IMR-90 (cell line): ENCODE measurements at regions not wholly inside any gene's neighbourhood (a gene's known extent, or its start where the extent isn't known, plus 50 kb on each side); places are given as distances from the start of the nearest gene placed in this dataset.

ENCODE experiments used
- ATAC-seq: fragments of 200-7000 bp; cut with Tn5 transposase; 2 replicates; pipeline ENCODE4 v1.9.1; 2020; ENCODE audit warnings: low read depth, mild to moderate bottlenecking, moderate library complexity
- BruUV-seq: library from RNA; stranded (reverse); fragments of 400-500 nt; replicated peaks from 2 replicates; lab custom pipeline; 2021; lab: Mats Ljungman, UMichigan
- CTCF ChIA-PET: fragments of 300-600 bp; formaldehyde crosslinking; extraction: SDS; loops from one replicate; lab custom pipeline; 2021; ENCODE audit warnings: antibody characterized with exemption; lab: Yijun Ruan, JAX
- POLR2A ChIA-PET: fragments of 300-600 bp; sonication (Branson Sonifier 250); formaldehyde crosslinking; loops from one replicate; lab custom pipeline; 2022; ENCODE audit warnings: antibody characterized with exemption; ENCODE audit not compliant: unreplicated experiment; lab: Charles Lee
- DNase-seq: peaks from one replicate; pipeline ENCODE4 v3.0.0; 2013
- H2AFZ ChIP-seq: replicated peaks from 2 replicates; pipeline ENCODE3; 2013; ENCODE audit warnings: low read length, mild to moderate bottlenecking; ENCODE audit not compliant: poor library complexity
- H2AK5ac ChIP-seq: 2 replicates; pipeline ENCODE4 v1.6.1; 2013; ENCODE audit warnings: low read depth, low read length, inconsistent platforms
- H2AK9ac ChIP-seq: replicated peaks from 2 replicates; pipeline ENCODE3; 2013; ENCODE audit warnings: mild to moderate bottlenecking, low read depth, low read length, moderate library complexity; ENCODE audit not compliant: poor library complexity
- H2BK120ac ChIP-seq: 2 replicates; pipeline ENCODE4 v1.6.1; 2013; ENCODE audit warnings: low read depth, low read length, inconsistent platforms
- H2BK15ac ChIP-seq: 3 replicates; pipeline ENCODE4 v1.6.1; 2013; ENCODE audit warnings: low read depth, low read length, inconsistent platforms
- H2BK20ac ChIP-seq: 2 replicates; pipeline ENCODE4 v1.6.1; 2013; ENCODE audit warnings: low read depth, mild to moderate bottlenecking, inconsistent platforms, low read length, moderate library complexity
- H2BK5ac ChIP-seq: 2 replicates; pipeline ENCODE4 v1.6.1; 2013; ENCODE audit warnings: mild to moderate bottlenecking, low read depth, low read length, inconsistent platforms; ENCODE audit not compliant: poor library complexity, severe bottlenecking
- H3K14ac ChIP-seq: replicated peaks from 2 replicates; pipeline ENCODE4 v1.6.1; 2013; ENCODE audit warnings: low read depth, low read length, inconsistent platforms
- H3K18ac ChIP-seq: 2 replicates; pipeline ENCODE4 v1.6.1; 2013; ENCODE audit warnings: low read depth, low read length, control low read depth
- H3K23ac ChIP-seq: 2 replicates; pipeline ENCODE4 v1.6.1; 2013; ENCODE audit warnings: low read depth, low read length, inconsistent platforms
- H3K27ac ChIP-seq: 2 replicates; pipeline ENCODE4 v1.5.1; 2013; ENCODE audit warnings: mild to moderate bottlenecking, control low read depth, low read length; ENCODE audit not compliant: insufficient read depth
- H3K27me3 ChIP-seq: 2 replicates; pipeline ENCODE4 v1.6.1; 2013; ENCODE audit warnings: low read length; ENCODE audit not compliant: control insufficient read depth, insufficient read depth
- H3K36me3 ChIP-seq: 2 replicates; pipeline ENCODE4 v1.6.1; 2013; ENCODE audit warnings: low read length, mixed read lengths; ENCODE audit not compliant: control insufficient read depth, insufficient read depth
- H3K4ac ChIP-seq: 2 replicates; pipeline ENCODE4 v1.6.1; 2013; ENCODE audit warnings: low read depth, low read length, inconsistent platforms
- H3K4me1 ChIP-seq: 2 replicates; pipeline ENCODE4 v1.6.1; 2013; ENCODE audit warnings: low read length, mixed read lengths; ENCODE audit not compliant: control insufficient read depth, insufficient read depth
- H3K4me2 ChIP-seq: 2 replicates; pipeline ENCODE4 v1.6.1; 2013; ENCODE audit warnings: low read depth, mild to moderate bottlenecking, control low read depth, low read length, moderate library complexity
- H3K4me3 ChIP-seq: 2 replicates; pipeline ENCODE4 v1.5.1; 2013; ENCODE audit warnings: low read depth, mild to moderate bottlenecking, control low read depth, low read length, moderate library complexity; ENCODE audit not compliant: insufficient read depth
- H3K56ac ChIP-seq: 2 replicates; pipeline ENCODE4 v1.6.1; 2013; ENCODE audit warnings: low read length, inconsistent platforms; ENCODE audit not compliant: insufficient read depth; ENCODE audit errors: extremely low read depth
- H3K79me1 ChIP-seq, 2 experiments: 2 replicates each; pipeline ENCODE4 v1.6.1; 2013; ENCODE audit warnings: low read length in 2 of 2, inconsistent platforms in 1 of 2, low read depth in 1 of 2
- H3K9ac ChIP-seq: 2 replicates; pipeline ENCODE4 v1.6.1; 2013; ENCODE audit warnings: low read depth, low read length, control low read depth
- H3K9me1 ChIP-seq: 2 replicates; pipeline ENCODE4 v1.6.1; 2013; ENCODE audit warnings: low read length, inconsistent platforms; ENCODE audit not compliant: insufficient read depth
- H3K9me3 ChIP-seq: 2 replicates; pipeline ENCODE4 v1.6.1; 2013; ENCODE audit warnings: low read length; ENCODE audit not compliant: control insufficient read depth, insufficient read depth
- H4K20me1 ChIP-seq: 2 replicates; pipeline ENCODE4 v1.6.1; 2013; ENCODE audit warnings: low read length, inconsistent platforms; ENCODE audit not compliant: insufficient read depth
- H4K5ac ChIP-seq: 2 replicates; pipeline ENCODE4 v1.6.1; 2013; ENCODE audit warnings: mild to moderate bottlenecking, low read depth, low read length, control low read depth
- H4K8ac ChIP-seq, 2 experiments: 2 replicates each; pipeline ENCODE4 v1.6.1; 2013; ENCODE audit warnings: low read depth in 2 of 2, low read length in 2 of 2, control low read depth in 1 of 2, inconsistent platforms in 1 of 2
- H4K91ac ChIP-seq: 2 replicates; pipeline ENCODE4 v1.6.1; 2013; ENCODE audit warnings: low read depth, low read length, inconsistent platforms; ENCODE audit not compliant: insufficient read depth
- CEBPB ChIP-seq: IDR thresholded peaks from 2 replicates; pipeline ENCODE4 v1.6.1; 2012; ENCODE audit warnings: low read depth, low read length, improper control_type of control experiment
- CTCF ChIP-seq: conservative IDR thresholded peaks from 2 replicates; pipeline ENCODE4 v1.5.1; 2012; ENCODE audit warnings: mild to moderate bottlenecking, low read depth, low read length, improper control_type of control experiment
- ELK1 ChIP-seq: fragments of 150-350 bp; IDR thresholded peaks from 2 replicates; pipeline ENCODE4 v1.6.1; 2016; ENCODE audit warnings: low read depth, mild to moderate bottlenecking, low read length, moderate library complexity, borderline replicate concordance
- FOS ChIP-seq: fragments of 150-350 bp; IDR thresholded peaks from 2 replicates; pipeline ENCODE4 v1.6.1; 2016; ENCODE audit warnings: low read depth, low read length
- MAFK ChIP-seq: IDR thresholded peaks from 2 replicates; pipeline ENCODE4 v1.6.1; 2012; ENCODE audit warnings: low read depth, low read length, improper control_type of control experiment
- MXI1 ChIP-seq: IDR thresholded peaks from 2 replicates; pipeline ENCODE4 v1.6.1; 2012; ENCODE audit warnings: low read depth, mild to moderate bottlenecking, low read length, moderate library complexity, borderline replicate concordance
- NFE2L2 ChIP-seq: fragments of 150-350 bp; IDR thresholded peaks from 2 replicates; pipeline ENCODE4 v1.6.1; 2016; ENCODE audit warnings: low read depth, mild to moderate bottlenecking, low read length
- POLR2A ChIP-seq: IDR thresholded peaks from 2 replicates; pipeline ENCODE4 v1.6.1; 2012; ENCODE audit warnings: mild to moderate bottlenecking, low read depth, low read length
- RAD21 ChIP-seq: IDR thresholded peaks from 2 replicates; pipeline ENCODE4 v1.6.1; 2012; ENCODE audit warnings: low read length, improper control_type of control experiment
- RFX5 ChIP-seq: IDR thresholded peaks from 2 replicates; pipeline ENCODE4 v1.8.0; 2012; ENCODE audit warnings: low read depth, mild to moderate bottlenecking, low read length, moderate library complexity
- SMC3 ChIP-seq: fragments of 150-350 bp; IDR thresholded peaks from 2 replicates; pipeline ENCODE4 v1.6.1; 2016; ENCODE audit warnings: low read depth, mild to moderate bottlenecking, antibody characterized with exemption, low read length, moderate library complexity
- WGBS, 2 experiments: methylation state at CpG; one replicate each; pipeline versions ENCODE4 v1.1.5 to v1.1.7; 2013; ENCODE audit warnings: missing lambda C conversion rate in 2 of 2; ENCODE audit not compliant: insufficient read length in 1 of 2; ENCODE audit errors: extremely low coverage in 2 of 2; 5-methylcytosine and 5-hydroxymethylcytosine counted together
- dilution Hi-C: fragments of 300-500 bp; cut with HindIII; formaldehyde crosslinking; loops from one replicate; pipeline ENCODE4 v1.14.3; 2018; ENCODE audit warnings: low sequenced_read_pairs; ENCODE audit not compliant: unreplicated experiment
- in situ Hi-C: fragments of 300-500 bp; cut with MboI; formaldehyde crosslinking; loops from 3 replicates; pipeline ENCODE4 v1.14.3; 2019; ENCODE audit warnings: low sequenced_read_pairs, inconsistent platforms, mixed read lengths
- intact Hi-C: fragments of 100-400 bp; cut with micrococcal nuclease; formaldehyde crosslinking; loops from 2 replicates; pipeline ENCODE4 v1.10.0; 2022
- TF ChIP-seq, protein P1 (sequence below): fragments of 150-350 bp; IDR thresholded peaks from 2 replicates; pipeline ENCODE4 v1.6.1; 2017; ENCODE audit warnings: mild to moderate bottlenecking, antibody characterized with exemption, low read length, low read depth

DNA sequence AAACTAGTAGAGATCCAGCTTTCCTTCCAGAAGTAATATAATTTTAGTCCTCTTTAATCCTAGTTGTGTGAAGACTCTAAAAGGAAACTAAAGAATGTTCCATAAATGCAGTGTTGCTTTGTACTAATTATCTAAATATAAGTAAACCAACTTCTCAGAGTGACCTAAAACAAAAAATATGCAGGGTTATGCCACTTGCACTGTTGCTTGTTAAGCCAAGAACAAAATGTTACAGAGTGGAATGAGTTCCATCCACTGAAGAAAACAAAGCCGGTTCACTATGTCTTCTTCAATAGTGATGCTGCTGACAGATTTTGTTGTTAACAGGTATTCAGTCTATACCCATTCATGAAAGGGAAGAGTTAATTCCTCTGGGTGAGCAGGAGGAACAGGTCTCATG, 252.0 kb upstream of the DIAPH2 start:
- no peak overlapping the region for H3K4me3 ChIP-seq
- no peaks in the 10 kb centered on the region for H3K27me3 ChIP-seq
- no peak overlapping the region for H3K27ac ChIP-seq
- peaks cover 1% of the 10 kb centered on the region; the same call in 1 of the 2 replicates for H3K4me1 ChIP-seq
- peak overlapping the region; percentile 72 for H2BK20ac ChIP-seq
- H3K9me3 ChIP-seq: no peaks in the 10 kb centered on the region
- no CpG with 5 or more reads among the region's 1 CpG for WGBS, 2 experiments
- dilution Hi-C loops: no loop called here
- TF ChIP-seq ELK1: no peak
- no peak for TF ChIP-seq RFX5
- no peak for TF ChIP-seq NFE2L2
- TF ChIP-seq SMC3: no peak
- no peak for TF ChIP-seq CEBPB
- no peak for TF ChIP-seq FOS
- no peak for TF ChIP-seq CTCF
- TF ChIP-seq, protein P1, sequence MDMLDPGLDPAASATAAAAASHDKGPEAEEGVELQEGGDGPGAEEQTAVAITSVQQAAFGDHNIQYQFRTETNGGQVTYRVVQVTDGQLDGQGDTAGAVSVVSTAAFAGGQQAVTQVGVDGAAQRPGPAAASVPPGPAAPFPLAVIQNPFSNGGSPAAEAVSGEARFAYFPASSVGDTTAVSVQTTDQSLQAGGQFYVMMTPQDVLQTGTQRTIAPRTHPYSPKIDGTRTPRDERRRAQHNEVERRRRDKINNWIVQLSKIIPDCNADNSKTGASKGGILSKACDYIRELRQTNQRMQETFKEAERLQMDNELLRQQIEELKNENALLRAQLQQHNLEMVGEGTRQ: no peak
- no peak for TF ChIP-seq MAFK
- no peak for TF ChIP-seq POLR2A
- no peak for TF ChIP-seq RAD21
- no peak for TF ChIP-seq MXI1
- ATAC-seq (peak; percentile 40), DNase-seq (no peak)
- no TSS peak for BruUV-seq
- no peaks in the 10 kb centered on the region for H3K9me1 ChIP-seq
- H2AFZ ChIP-seq: no peak overlapping the region
- no peak overlapping the region for H4K8ac ChIP-seq
- H3K4ac ChIP-seq: peak overlapping the region; percentile 35; the same call in 1 of the 2 replicates
- peak overlapping the region; percentile 5; the same call in 1 of the 2 replicates for H3K4me2 ChIP-seq
- H3K36me3 ChIP-seq: no peaks in the 10 kb centered on the region
- no peak overlapping the region for H2AK5ac ChIP-seq
- intact Hi-C loops: no loop called here
- no peaks in the 10 kb centered on the region for H3K79me1 ChIP-seq
- POLR2A ChIA-PET: no interaction called here
- H3K14ac ChIP-seq: no peak overlapping the region; the same call in 1 of the 2 replicates
- no peak overlapping the region for H3K23ac ChIP-seq
- no peak overlapping the region for H3K9ac ChIP-seq
- peak overlapping the region; percentile 73; the same call in 1 of the 2 replicates for H2BK120ac ChIP-seq
- in situ Hi-C loops: no loop called here
- H4K91ac ChIP-seq: no peak overlapping the region
- no peak overlapping the region; the same call in 1 of the 2 replicates for H4K5ac ChIP-seq
- 0 out of 3 replicates have a peak overlapping the region, but pooled peaks have one; percentile 47 for H2BK15ac ChIP-seq
- no peaks in the 10 kb centered on the region for H4K20me1 ChIP-seq
- H2AK9ac ChIP-seq: no peak overlapping the region
- peak overlapping the region; percentile 64; the same call in 1 of the 2 replicates for H3K18ac ChIP-seq
- H2BK5ac ChIP-seq: peak overlapping the region; percentile 29
- no peak overlapping the region; the same call in 1 of the 2 replicates for H3K56ac ChIP-seq
- CTCF ChIA-PET: no interaction called here
